OCI-LY3 (cell line): ENCODE measurements at regions not wholly inside any gene's neighbourhood (a gene's known extent, or its start where the extent isn't known, plus 50 kb on each side); places are given as distances from the start of the nearest gene placed in this dataset.

ENCODE experiments used
- EZH2phosphoT487 ChIP-seq: fragments of 200-600 bp; shearing (Covaris generic); IDR thresholded peaks from 2 replicates; pipeline ENCODE4 v1.6.1; 2018; ENCODE audit warnings: antibody characterized with exemption, mixed run types, low read depth
- TF ChIP-seq, protein P1 (sequence below): fragments of 200-600, 300-600 bp; sonication (generic); IDR thresholded peaks from 2 replicates; pipeline ENCODE4 v1.5.1; 2014; ENCODE audit warnings: antibody characterized with exemption, low read length, low read depth

DNA sequence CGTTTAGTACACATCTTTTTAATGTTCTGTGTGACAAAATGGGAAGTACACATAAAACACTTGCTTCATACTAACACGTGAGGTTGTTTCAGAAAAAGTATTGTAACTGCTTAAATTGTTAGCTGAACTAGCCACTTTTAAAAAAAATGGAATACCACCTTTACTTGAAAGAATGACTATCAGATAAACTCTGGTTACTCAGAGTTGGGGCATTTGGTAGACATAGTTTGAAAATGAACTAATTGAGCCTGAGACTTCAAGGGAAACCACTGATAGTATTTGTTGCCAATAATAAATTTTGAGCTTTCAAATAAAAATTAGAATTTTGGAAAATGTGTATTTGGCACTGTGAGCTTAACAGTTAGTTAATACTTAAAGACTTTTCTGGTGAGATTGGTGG, 103.0 kb upstream of the FBXO11 start:
- TF ChIP-seq, protein P1, sequence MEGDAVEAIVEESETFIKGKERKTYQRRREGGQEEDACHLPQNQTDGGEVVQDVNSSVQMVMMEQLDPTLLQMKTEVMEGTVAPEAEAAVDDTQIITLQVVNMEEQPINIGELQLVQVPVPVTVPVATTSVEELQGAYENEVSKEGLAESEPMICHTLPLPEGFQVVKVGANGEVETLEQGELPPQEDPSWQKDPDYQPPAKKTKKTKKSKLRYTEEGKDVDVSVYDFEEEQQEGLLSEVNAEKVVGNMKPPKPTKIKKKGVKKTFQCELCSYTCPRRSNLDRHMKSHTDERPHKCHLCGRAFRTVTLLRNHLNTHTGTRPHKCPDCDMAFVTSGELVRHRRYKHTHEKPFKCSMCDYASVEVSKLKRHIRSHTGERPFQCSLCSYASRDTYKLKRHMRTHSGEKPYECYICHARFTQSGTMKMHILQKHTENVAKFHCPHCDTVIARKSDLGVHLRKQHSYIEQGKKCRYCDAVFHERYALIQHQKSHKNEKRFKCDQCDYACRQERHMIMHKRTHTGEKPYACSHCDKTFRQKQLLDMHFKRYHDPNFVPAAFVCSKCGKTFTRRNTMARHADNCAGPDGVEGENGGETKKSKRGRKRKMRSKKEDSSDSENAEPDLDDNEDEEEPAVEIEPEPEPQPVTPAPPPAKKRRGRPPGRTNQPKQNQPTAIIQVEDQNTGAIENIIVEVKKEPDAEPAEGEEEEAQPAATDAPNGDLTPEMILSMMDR: no peak
- no peak for TF ChIP-seq EZH2phosphoT487
